HG03520 (cell line): ENCODE measurements at regions not wholly inside any gene's neighbourhood (a gene's known extent, or its start where the extent isn't known, plus 50 kb on each side); places are given as distances from the start of the nearest gene placed in this dataset.
"Not testable (repeated sequence)": the region's sequence is repeated elsewhere in the genome, so short reads cannot be mapped to it uniquely, and the experiment has no call there.

Source experiments
- ATAC-seq: cut with Tn5 transposase; IDR thresholded peaks from one replicate; pipeline ENCODE4 v1.9.1; 2021; ENCODE audit warnings: mild to moderate bottlenecking, moderate library complexity; ENCODE audit not compliant: unreplicated experiment

- ATAC-seq, result no peak
Observed at GRCh38 chr5:92946546-92946945, 634.5 kb downstream of the NR2F1-AS1 start.

GRCh38 chr5:92945605-92946097, 635.4 kb downstream of the NR2F1-AS1 start:
- ATAC-seq, result no peak

GRCh38 chr5:92944903-92945604, 636.0 kb downstream of the NR2F1-AS1 start:
- no peak for ATAC-seq

GRCh38 chr5:92944337-92944736, 636.7 kb downstream of the NR2F1-AS1 start:
- ATAC-seq, result no peak

- no peak for ATAC-seq
Observed at GRCh38 chr5:92942762-92943161, 638.3 kb downstream of the NR2F1-AS1 start.

GRCh38 chr5:92941806-92942205, 639.2 kb downstream of the NR2F1-AS1 start:
- no peak for ATAC-seq

GRCh38 chr5:92939428-92939827, 641.6 kb downstream of the NR2F1-AS1 start:
- no peak for ATAC-seq

- ATAC-seq, result not testable (repeated sequence)
Observed at GRCh38 chr5:92937396-92937795, 643.6 kb downstream of the NR2F1-AS1 start.

GRCh38 chr5:92930057-92930456, 651.0 kb downstream of the NR2F1-AS1 start:
- no peak for ATAC-seq

- no peak for ATAC-seq
Observed at GRCh38 chr5:92927291-92927778, 653.7 kb downstream of the NR2F1-AS1 start.

- ATAC-seq, result no peak
Observed at GRCh38 chr5:92923885-92924284, 657.1 kb downstream of the NR2F1-AS1 start.

- ATAC-seq, result no peak
Observed at GRCh38 chr5:92922231-92922967, 658.6 kb downstream of the NR2F1-AS1 start.

- ATAC-seq, result no peak
Observed at GRCh38 chr5:92917044-92917443, 664.0 kb downstream of the NR2F1-AS1 start.

GRCh38 chr5:92916036-92916435, 665.0 kb downstream of the NR2F1-AS1 start:
- no peak for ATAC-seq

- no peak for ATAC-seq
Observed at GRCh38 chr5:92912283-92912682, 668.7 kb downstream of the NR2F1-AS1 start.

- no peak for ATAC-seq
Observed at GRCh38 chr5:92911851-92912250, 669.2 kb downstream of the NR2F1-AS1 start.

GRCh38 chr5:92911293-92911692, 669.7 kb downstream of the NR2F1-AS1 start:
- ATAC-seq, result no peak

- ATAC-seq, result no peak
Observed at GRCh38 chr5:92909602-92909962, 671.4 kb downstream of the NR2F1-AS1 start.

- no peak for ATAC-seq
Observed at GRCh38 chr5:92908952-92909601, 671.9 kb downstream of the NR2F1-AS1 start.

- peak; percentile 64 for ATAC-seq
Observed at GRCh38 chr5:92907938-92908606, 672.9 kb downstream of the NR2F1-AS1 start.

- no peak for ATAC-seq
Observed at GRCh38 chr5:92906798-92907376, 674.1 kb downstream of the NR2F1-AS1 start.
